AML-193 (cell line): ENCODE measurements at regions not wholly inside any gene's neighbourhood (a gene's known extent, or its start where the extent isn't known, plus 50 kb on each side); places are given as distances from the start of the nearest gene placed in this dataset.

Source experiments
- DNase-seq, 2 experiments: peaks; one replicate each; lab custom pipeline; 2025; lab: John Stamatoyannopoulos, UW

DNA sequence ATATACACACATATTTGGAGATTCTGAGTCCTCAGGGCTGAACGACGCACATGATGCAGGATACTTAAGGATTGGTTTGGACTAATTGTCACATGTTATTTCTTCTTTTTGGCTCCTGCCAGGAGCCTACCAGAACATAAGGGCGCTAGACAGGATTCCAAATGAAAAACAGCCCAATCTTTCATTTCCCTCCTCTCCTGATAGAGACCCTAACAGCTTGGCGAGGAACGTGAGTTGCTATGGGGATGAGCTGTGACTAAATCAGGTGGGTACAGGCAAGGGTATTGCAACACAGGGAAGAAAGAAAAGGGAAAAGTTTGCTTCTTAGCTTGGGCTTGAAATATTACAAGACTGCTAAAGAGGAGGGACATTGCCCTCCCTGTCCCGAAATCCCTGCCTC lies 109.9 kb downstream of the AIPL1 start:
- no peak for DNase-seq

DNA sequence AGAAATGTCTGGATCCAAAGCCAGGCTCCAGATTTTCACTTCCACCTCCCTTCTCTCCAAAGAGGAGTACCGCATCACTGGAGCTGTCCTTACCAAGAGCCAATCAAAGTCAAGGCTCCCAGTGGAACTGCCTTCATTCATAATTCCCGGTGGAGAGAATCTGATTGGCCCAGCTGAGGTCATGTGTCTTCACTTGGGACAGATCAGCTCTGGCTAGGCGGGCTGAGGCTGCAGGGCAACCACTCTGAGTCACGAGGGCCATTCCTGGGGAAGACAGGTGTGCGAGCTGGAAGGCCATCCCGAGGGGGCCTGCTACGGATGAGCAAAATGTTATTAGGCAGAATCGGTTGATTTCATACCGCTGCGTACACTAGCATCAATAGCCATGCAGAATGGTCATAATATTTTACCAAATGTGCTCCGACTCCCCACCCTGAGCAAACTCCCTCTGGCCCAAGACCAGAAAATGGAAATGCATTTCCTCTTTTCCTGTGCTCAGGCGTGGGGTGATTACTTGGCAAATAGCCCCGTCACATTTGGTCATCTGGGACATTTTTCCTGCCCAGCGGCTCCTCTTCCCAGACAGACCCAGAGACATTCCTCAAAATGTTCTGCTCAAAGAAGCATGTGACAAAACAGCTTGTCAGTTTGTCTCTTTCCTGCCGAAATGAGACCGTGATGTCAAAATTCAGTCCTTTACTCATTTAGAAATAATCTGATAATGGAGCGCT lies 111.1 kb downstream of the AIPL1 start:
- DNase-seq, result no peak

DNA sequence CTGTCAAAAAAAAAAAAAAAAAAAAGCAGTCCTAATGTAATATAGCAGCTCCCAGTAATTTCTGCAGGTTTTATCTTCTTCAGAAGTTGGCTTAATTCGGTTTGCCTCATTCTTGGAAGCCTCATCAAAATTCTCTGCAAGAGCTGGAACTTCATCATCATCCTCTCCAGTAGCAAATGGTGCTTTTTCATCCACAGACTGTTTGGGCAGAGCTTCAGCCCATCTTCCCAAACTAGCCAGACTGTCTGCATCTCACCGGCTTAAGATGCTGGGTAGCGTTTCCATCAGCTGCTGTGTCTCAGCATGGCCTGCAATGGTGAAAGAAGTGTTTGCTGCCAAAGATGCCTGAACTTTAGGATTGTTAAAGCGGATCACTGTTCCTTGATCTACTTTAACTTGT lies 112.6 kb downstream of the AIPL1 start:
- no peak for DNase-seq

DNA sequence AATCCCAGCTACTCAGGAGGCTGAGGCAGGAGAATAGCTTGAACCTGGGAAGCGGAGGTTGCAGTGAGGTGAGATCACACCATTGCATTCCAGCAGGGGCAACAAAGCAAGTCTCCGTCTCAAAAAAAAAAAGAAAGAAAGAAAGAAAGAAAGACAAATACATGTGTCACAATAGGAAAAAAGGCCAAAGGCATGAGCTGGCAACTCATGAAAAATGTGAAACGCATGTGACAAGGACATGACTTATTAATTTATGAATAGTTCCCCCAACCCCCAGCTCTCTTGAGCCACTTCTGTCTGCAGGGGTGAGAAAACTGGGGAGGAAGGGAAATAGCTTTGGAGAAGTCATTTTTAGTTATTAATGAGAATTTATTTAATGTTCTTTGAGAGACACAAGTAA lies 120.6 kb downstream of the AIPL1 start:
- no peak for DNase-seq

DNA sequence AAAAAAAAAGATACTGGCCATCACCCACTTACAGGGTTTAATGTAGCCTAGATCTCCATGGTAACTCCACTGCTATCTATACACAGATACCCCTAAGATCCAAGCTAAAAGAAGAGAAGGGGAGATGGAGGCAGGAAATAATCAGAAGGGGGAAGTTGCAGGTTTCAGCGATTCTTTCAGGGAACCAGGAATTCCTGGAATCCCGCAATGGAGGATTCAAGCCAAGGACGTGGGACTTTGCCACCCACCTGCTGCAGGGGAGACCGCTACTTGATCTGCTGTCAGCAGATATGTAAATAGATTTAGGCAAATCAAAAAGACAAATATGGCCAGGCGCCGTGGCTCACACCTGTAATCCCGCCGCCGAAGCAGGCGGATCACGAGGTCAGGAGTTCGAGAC lies 121.1 kb downstream of the AIPL1 start:
- DNase-seq, result no peak

DNA sequence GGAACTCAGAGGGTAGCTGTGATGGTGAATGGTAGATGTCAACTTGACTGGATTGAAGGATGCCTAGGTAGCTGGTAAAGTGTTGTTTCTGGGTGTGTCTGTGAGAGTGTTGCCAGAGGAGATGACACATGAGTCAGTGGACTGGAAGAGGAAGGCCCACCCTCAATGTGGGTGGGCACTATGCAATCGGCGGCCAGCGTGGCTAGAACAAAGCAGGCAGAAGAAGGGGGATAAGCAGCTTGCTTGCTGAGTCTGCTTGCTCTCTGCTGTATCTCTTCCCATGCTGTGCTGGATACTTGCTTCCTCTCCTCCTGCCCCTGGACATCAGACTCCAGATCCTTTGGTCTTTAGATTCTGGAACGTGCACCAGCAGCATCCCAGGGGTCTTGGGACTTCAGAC lies 128.1 kb downstream of the AIPL1 start:
- DNase-seq, result no peak

DNA sequence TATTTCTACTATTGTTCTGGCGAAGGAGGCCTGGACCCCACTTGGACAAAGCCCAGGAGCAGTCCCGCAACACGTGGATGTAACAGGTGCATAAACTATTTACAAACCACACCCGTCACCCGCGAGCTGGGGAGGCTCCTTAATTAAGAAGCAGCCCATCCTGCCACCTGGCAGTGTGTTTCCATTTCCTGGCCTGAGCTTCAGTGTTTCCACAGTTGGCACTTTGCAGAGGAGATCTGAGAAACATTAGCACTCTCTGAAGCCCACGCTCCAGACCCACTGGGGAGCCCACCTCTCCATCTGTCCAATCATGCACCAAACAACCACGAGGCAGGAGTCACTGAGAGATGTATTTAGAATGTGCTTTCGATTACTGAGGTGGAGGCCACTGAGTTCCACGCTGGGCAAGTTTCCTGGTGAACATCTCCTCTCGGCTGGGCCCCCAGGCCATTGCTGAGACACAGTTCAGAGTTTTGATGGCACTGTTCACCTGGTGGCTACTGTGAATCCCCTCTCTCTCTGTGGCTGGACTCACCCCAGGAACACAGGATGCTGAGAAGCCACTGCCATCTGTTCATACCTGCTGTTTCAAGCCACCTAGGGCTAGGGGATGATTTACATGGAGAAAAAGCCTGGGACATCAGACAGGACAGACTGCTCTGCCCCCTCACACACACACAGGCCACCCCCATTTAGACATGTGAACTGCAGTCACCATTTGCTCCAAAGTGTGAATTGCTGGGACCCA lies 129.1 kb downstream of the AIPL1 start:
- no peak for DNase-seq

DNA sequence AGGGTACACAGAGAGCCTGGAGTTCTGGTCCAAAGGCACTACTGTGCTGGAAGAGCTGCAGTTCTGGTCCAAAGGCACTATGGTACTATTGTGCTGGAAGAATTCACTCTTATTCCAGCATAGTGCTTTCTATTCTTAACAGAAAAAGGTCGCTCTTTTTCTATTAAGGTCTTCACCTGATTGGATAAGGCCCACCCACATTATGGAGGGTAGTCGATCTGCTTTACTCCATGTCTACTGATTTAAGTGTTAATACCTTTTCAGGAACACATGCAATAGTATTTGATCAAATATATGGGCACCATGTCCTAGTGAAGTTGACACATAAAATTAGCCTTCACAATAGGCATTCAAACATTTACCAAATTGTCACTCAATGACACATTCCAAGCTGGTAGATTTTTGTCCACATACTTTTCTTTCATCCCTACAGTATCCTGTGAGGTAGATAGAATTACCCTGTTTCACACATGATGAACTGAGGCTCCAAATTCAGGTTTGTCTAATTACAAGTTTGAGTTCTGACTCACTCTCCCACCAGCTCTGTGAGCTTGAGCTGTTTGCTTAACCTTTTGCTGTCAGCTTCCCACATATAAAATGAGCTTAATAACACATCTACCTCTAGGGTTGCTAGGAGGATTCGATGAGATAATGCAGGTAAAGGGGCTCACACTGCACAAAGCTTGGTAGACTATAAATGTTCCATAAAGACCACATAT lies 129.9 kb downstream of the AIPL1 start:
- no peak for DNase-seq

DNA sequence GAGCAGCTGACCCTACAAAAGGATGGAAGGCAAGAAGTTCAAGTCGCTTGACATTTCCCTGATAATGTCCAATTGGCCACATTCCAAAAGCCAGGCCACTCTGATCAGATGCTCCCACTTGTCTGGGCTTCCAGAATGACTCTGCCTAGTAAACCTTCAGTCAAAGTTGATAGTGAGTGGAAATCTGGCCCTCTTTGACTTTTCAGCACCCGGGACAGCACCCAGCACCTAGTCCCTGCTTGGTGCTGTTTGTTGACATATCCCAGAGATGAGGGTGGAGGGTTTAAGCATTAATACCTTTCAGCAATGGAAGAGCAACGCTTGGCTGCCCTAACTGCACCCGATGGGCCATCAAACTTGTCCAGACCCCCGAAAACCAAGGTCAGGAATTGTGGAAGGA lies 131.3 kb downstream of the AIPL1 start:
- DNase-seq, result no peak

DNA sequence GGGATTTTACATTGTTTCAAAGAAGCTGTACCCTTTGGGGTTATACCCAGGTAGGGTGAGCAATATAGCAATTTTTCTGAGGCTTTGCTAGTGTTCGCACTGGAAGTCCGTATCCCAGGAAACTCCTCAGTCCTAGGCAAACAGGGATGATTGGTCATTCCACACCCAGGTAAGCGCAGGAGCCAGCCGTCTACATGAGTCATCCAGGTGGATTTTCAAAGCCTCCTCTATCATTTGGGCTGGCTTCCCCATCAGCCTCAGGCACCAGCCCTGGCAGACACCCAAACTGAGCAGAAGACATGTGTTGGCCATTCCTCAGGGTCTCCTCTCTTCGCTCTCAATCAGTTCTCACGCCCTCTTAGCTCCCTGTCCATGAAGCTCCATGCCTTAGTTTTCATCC lies 135.6 kb downstream of the AIPL1 start:
- DNase-seq, result no peak

DNA sequence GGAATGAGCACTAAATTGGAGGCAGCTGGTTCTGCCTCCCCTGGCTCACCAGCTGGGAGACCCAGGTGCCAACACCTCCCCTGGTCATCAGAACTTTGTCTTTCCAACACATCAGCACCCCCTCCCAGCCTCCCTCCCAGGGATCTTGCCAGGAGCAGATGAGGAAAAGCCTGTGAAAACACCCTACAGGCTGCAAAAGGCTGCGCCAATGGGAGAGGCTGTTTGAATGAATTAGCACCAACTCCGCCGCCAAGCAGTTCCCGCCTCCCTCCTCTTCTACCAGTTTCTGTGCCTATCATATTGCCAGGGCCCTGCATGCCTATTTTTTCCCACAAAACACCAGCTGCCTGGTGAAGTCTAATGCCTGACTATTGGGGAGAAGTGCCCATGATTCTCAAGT lies 137.0 kb downstream of the AIPL1 start:
- DNase-seq, result no peak

DNA sequence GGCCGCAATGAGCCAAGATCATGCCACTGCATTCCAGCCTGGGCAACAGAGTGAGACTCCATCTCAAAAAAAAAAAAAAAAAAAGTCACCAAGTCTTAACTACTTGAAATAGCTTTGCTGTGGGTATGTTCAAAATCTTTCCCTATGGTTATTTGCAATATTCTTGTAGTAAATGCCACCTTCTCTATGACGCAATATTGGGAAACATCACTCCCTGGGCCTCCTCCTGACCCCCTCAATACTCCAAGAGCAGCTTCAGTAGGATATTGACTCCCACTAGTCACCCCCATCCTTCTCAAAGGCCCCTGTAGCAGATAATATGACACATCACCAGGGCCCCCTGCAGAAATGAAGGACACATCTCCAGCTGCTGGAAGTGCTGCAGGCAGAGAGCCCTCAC lies 137.8 kb downstream of the AIPL1 start:
- DNase-seq, result no peak

DNA sequence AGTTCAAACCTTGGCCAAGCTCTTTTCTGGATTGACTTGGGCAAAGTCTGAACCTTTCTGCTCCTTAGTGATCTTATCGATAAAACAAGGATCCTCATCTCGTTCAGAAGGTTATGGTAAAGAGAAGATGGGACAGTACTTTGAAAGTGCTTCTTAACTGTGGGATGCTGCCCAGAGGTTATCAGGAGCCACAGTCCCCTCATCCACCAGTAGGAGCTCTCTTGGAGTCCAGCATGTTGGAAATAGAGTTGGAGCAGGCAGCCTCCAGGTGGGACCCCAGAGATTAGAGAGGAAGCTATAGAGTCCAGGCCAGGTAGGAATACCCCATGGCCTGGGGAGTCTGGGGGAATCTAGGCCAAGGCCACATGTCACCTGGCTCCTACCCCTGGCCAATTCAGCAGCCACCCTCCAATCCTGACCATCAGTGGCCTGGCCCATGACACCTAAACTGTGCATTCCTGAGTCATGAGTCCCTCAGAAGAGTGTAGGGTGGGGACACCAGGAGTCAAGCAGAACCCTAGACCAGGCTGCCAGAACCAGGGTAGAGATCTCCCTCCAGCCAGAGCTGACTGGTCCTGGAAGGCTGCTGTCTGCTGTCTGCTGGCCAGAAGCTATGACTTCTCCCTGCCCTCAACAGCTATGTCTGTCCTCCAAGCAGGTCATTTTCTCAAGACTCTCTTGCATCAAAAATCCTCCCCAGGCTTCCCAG lies 144.3 kb downstream of the AIPL1 start:
- DNase-seq, result no peak

DNA sequence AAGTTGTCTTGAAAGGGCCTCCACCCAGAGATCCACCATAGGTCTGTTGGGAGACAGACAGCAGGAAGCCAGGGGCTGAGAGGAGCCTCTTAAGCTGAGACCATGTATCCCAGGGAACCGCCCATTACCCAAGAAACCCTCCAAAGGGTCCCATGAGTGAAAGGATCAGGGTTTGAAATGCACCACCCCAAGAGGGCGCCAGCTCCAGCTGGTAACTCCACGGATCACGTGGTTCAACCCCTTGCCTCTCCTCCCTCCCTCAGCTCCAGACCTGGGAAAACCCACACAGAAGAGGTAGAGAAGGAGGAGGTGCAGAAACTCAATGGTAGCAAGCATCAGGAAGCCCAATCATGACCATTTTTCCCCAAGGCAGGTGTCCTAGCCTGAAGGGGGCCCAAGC lies 148.7 kb downstream of the AIPL1 start:
- no peak for DNase-seq

DNA sequence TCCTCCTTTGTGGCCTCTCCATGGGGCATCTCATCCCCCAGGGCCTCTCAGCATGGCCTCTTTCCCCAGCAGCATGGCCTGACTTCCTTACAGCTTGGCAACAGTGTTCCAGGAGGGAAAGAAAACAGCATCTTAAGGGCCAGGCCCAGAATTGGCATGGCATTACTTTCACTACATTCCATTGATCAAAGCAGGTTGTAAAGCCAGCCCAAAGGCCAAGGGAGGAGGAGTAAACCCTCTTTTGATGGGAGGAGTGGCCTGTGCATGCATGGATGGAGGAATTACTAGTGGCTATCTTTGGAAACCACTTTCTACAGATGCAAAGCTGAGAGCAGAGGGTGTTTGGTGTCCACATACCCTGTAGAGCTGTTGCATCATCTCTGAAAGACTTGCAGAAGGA lies 149.4 kb downstream of the AIPL1 start:
- DNase-seq, result no peak

DNA sequence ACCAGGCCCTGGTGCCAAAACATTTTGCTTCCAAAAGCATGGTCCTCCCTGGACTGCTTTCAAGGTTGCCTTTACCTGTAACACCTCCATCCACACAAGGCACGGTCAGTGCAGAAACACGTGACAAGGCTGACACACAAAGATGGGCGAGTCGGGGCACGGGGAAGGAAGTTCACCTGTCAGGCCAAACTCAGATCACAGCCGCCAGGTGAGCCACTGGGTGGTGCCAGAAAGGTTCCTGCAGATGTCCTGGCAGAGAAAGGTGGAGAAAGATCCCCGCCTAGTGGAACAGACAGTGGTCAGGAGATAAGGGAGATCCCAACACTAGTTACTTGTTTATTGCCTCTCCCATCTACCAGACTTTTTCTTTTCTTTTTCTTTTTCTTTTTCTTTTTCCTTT lies 155.3 kb downstream of the AIPL1 start:
- no peak for DNase-seq

DNA sequence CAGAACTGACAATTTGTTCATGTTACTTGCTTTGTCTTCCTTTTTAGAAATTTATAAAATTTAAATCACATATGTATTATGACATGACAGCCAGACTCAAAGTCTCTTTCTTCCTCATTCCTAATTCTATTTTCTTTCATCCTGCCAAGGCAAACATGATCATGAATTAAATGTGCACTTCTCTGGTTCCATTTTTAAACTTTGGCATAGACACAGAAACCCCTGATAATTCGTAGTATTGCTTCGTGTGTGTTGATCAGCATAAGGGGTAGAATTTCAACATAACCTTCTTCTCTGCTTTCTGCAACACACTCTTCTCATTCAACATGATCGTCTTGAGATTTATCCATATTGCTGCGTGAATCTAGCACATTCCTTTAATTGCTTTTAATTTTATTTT lies 156.5 kb downstream of the AIPL1 start:
- no peak for DNase-seq

DNA sequence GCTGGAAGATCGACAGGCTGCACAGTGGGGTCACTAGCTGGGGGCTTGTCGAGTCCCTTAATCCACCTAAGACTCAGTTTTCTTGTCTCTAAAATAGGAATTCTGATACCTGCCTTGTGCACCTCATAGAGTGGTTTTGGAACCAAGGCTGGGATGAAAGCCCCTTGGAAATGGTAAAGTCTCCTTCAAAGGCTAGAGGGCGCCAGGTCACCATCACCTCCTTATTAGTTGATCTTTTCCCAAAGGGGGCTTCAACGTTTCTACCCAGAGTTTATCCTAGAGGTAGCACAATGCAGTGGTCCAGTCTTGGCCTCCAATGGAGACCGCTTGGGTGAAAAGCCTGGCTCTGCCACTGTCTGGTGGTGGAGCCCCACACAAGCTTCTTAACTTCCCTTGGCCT lies 158.2 kb downstream of the AIPL1 start:
- DNase-seq, result no peak

DNA sequence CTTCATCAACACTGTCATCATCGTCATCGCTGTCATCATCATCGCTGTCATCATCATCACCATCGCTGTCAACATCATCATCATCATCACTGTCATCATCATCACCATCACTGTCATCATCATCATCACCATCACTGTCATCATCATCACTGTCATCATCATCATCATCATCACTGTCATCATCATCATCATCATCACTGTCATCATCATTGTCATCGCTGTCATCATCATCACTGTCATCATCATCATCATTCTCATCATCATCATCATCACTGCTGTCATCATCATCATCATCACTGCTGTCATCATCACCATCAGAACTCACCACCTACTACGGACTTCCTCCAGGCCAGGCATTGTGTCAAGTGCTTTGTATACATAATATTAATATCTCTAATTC lies 160.6 kb downstream of the AIPL1 start:
- no peak for DNase-seq

DNA sequence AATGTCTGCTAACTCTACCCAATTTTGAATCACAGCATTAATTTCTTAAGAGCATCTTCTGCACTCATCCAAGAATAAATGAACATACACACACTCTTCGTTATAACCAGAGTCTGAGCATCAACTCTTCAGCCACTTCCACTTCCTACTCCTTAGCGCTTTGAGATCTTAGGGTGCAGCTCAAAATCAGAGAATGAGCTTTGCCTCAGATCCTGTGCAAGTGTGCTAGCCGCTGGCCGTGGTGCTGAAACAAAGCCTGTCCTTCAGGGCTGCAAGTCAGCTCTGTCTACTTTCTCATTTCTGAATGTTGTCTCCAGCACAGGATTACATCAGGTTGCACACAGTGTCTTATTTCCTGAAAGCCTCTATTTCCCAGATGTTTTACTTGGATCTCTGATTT lies 165.4 kb downstream of the AIPL1 start:
- peak in 1 of 2 experiments; percentile 1 for DNase-seq

DNA sequence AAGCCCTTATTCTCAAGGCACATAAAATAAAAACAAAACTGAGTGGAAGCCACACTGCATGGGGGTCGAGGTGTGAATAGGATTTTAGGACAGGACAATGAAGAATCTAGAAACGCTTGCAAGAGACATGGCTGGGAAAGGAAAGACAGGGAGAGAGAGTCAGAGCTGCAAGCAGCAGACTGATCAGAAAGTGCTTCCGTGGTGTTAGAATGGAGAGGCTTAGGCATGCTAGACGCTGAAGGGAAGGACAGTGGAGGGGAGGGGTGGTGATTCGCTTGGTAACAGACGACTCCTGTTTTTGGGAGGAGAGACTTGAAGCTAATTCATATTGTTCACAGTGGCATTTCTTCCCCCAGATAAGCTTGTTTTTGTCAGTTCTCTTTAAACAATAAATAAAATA lies 173.5 kb downstream of the AIPL1 start:
- no peak for DNase-seq

DNA sequence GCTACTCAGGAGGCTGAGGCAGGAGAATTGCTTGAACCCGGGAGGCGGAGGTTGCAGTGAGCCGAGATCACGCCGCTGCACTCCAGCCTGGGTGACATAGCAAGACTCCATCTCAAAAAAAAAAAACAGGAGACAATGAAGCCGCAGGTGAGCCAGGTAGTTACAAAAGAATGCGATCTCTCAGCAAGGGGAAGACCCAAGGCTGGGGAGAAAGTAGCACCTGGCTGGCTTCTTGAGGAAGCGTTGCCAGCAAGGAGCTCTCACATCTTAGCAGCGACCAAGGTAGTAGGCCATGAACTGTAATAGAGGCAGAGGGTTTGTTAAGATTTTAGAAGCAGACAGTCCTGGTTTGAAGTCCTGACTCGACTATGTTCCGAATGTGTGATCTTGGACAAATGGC lies 175.0 kb downstream of the AIPL1 start:
- DNase-seq, result no peak

DNA sequence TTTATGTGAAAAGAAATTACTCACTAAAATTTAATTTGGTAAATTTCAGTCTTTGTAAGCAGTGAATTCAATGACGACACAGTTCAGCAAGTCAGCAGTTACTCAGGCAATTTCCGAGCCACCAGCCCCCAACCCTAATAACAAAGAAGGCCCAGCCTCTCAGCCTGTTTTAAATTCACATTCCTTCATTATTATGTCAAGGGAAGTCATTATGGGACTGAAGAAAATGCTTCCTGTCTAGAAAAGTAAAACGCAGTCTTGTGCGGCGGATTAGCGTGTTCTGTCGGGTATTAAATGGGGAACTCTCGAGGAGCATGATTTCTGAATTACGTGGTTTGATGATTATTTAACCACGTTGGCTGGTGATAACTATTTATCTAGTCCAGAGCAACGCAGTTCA lies 177.6 kb downstream of the AIPL1 start:
- DNase-seq, result no peak
